SK-N-SH (cell line): ENCODE measurements at regions not wholly inside any gene's neighbourhood (a gene's known extent, or its start where the extent isn't known, plus 50 kb on each side); places are given as distances from the start of the nearest gene placed in this dataset.

Source experiments
- CTCF ChIA-PET: fragments of 300-600, 350-600 bp; formaldehyde crosslinking; extraction: SDS; loops from one replicate; lab custom pipeline; 2021; lab: Yijun Ruan, JAX
- POLR2A ChIA-PET: fragments of 350-600 bp; sonication (Branson Sonifier 250); formaldehyde crosslinking; extraction: SDS; loops from one replicate; lab custom pipeline; 2020; ENCODE audit warnings: antibody characterized with exemption, inconsistent platforms; lab: Yijun Ruan, JAX
- DNase-seq: peaks from one replicate; pipeline ENCODE4 v3.0.0; 2012
- H2AFZ ChIP-seq: fragments of 200-600 bp; sonication (generic); 2 replicates; pipeline ENCODE4 v1.8.1; 2016; ENCODE audit warnings: antibody characterized with exemption, mild to moderate bottlenecking, low read depth
- H3F3A ChIP-seq: fragments of 200-600 bp; sonication (generic); replicated peaks from 2 replicates; pipeline ENCODE3; 2016; ENCODE audit warnings: antibody characterized with exemption, mild to moderate bottlenecking; ENCODE audit not compliant: insufficient read depth
- H3K27ac ChIP-seq, 2 experiments: fragments of 200-500 bp in 1 of 2; fragments of 200-600 bp in 1 of 2; sonication (Bioruptor generic) in 1 of 2; sonication (generic), shearing (Covaris generic) in 1 of 2; 2 replicates each; pipeline versions ENCODE4 v1.5.1 to v1.6.1; 2014 to 2016; ENCODE audit warnings: low read depth in 2 of 2, inconsistent platforms in 1 of 2, low read length in 1 of 2, mild to moderate bottlenecking in 1 of 2, mixed read lengths in 1 of 2
- H3K27me3 ChIP-seq: fragments of 200-600 bp; sonication (generic), shearing (Covaris generic); 2 replicates; pipeline ENCODE4 v1.6.1; 2016; ENCODE audit warnings: mixed run types; ENCODE audit not compliant: insufficient read depth
- H3K36me3 ChIP-seq, 2 experiments: fragments of 200-500 bp in 1 of 2; fragments of 200-600 bp in 1 of 2; sonication (Bioruptor generic) in 1 of 2; sonication (generic) in 1 of 2; replicated peaks in 1 of 2; 2 replicates each; pipeline versions ENCODE3 to v1.5.1; 2014 to 2016; ENCODE audit warnings: low read length in 1 of 2, mild to moderate bottlenecking in 1 of 2; ENCODE audit not compliant: insufficient read depth in 2 of 2, control insufficient read depth in 1 of 2
- H3K4me1 ChIP-seq, 2 experiments: fragments of 200-500 bp in 1 of 2; fragments of 200-600 bp in 1 of 2; sonication (Bioruptor generic) in 1 of 2; sonication (generic), shearing (Covaris generic) in 1 of 2; 2 replicates each; pipeline versions ENCODE4 v1.5.1 to v1.6.1; 2014 to 2016; ENCODE audit warnings: low read depth in 1 of 2, low read length in 1 of 2, mixed run types in 1 of 2; ENCODE audit not compliant: insufficient read depth in 2 of 2, control insufficient read depth in 1 of 2
- H3K4me2 ChIP-seq: fragments of 200-600 bp; sonication (generic), shearing (Covaris generic); 2 replicates; pipeline ENCODE4 v1.6.1; 2017; ENCODE audit warnings: mixed run types
- H3K4me3 ChIP-seq, 2 experiments: fragments of 200-500 bp in 1 of 2; fragments of 200-600 bp in 1 of 2; sonication (Bioruptor generic) in 1 of 2; sonication (generic), shearing (Covaris generic) in 1 of 2; 2 replicates each; pipeline versions ENCODE4 v1.5.1 to v1.8.1; 2014 to 2016; ENCODE audit warnings: low read depth in 2 of 2, inconsistent platforms in 1 of 2, low read length in 1 of 2, mild to moderate bottlenecking in 1 of 2, mixed read lengths in 1 of 2, moderate library complexity in 1 of 2
- H3K79me2 ChIP-seq: fragments of 200-600 bp; sonication (generic); 2 replicates; pipeline ENCODE4 v1.8.1; 2017; ENCODE audit warnings: mild to moderate bottlenecking; ENCODE audit not compliant: insufficient read depth
- H3K9ac ChIP-seq: fragments of 200-600 bp; sonication (generic); 2 replicates; pipeline ENCODE4 v1.6.1; 2017; ENCODE audit warnings: mixed run types
- H3K9me2 ChIP-seq: fragments of 200-600 bp; sonication (generic); 2 replicates; pipeline ENCODE4 v1.6.1; 2017; ENCODE audit warnings: mixed run types
- H3K9me3 ChIP-seq: fragments of 200-600 bp; sonication (generic); 2 replicates; pipeline ENCODE4 v1.6.1; 2017; ENCODE audit warnings: mixed run types, mild to moderate bottlenecking, moderate library complexity
- H4K20me1 ChIP-seq: fragments of 200-600 bp; sonication (generic); 2 replicates; pipeline ENCODE4 v1.6.1; 2017; ENCODE audit warnings: mild to moderate bottlenecking, mixed run types; ENCODE audit not compliant: insufficient read depth
- CHD2 ChIP-seq: fragments of 150-350 bp; IDR thresholded peaks from 2 replicates; pipeline ENCODE4 v1.6.1; 2018; ENCODE audit warnings: low read length; ENCODE audit not compliant: partially characterized antibody
- CTCF ChIP-seq: fragments of 200-600 bp; sonication (generic); IDR thresholded peaks from 2 replicates; pipeline ENCODE4 v1.6.1; 2017; ENCODE audit warnings: antibody characterized with exemption, mild to moderate bottlenecking, moderate library complexity
- ELF1 ChIP-seq: IDR thresholded peaks from 2 replicates; pipeline ENCODE4 v1.4.0; 2012
- EP300 ChIP-seq, 2 experiments: IDR thresholded peaks; 2 replicates each; pipeline versions ENCODE4 v1.4.0 to v1.6.1; 2012; ENCODE audit warnings: borderline replicate concordance in 1 of 2, low read depth in 1 of 2, low read length in 1 of 2
- EZH2phosphoT487 ChIP-seq: fragments of 200-600 bp; sonication (generic); IDR thresholded peaks from 2 replicates; pipeline ENCODE4 v1.6.1; 2017; ENCODE audit warnings: low read depth, mixed run types, mild to moderate bottlenecking, antibody characterized with exemption, moderate library complexity, borderline replicate concordance
- FOSL2 ChIP-seq: IDR thresholded peaks from 2 replicates; pipeline ENCODE4 v1.4.0; 2012; ENCODE audit warnings: low read depth, mild to moderate bottlenecking, moderate library complexity, borderline replicate concordance
- FOXM1 ChIP-seq: IDR thresholded peaks from 2 replicates; pipeline ENCODE4 v1.4.0; 2012; ENCODE audit warnings: low read depth, mild to moderate bottlenecking
- GABPA ChIP-seq: IDR thresholded peaks from 2 replicates; pipeline ENCODE4 v1.4.0; 2012; ENCODE audit warnings: low read depth, mild to moderate bottlenecking
- JUND ChIP-seq: IDR thresholded peaks from 2 replicates; pipeline ENCODE4 v1.4.0; 2012
- MAX ChIP-seq: IDR thresholded peaks from 2 replicates; pipeline ENCODE4 v1.4.0; 2012; ENCODE audit warnings: low read depth
- MEF2A ChIP-seq: IDR thresholded peaks from 2 replicates; pipeline ENCODE4 v1.4.0; 2012; ENCODE audit warnings: low read depth, borderline replicate concordance
- MXI1 ChIP-seq: IDR thresholded peaks from 2 replicates; pipeline ENCODE4 v1.6.1; 2012; ENCODE audit warnings: mild to moderate bottlenecking, low read depth, low read length, improper control_type of control experiment
- NFIC ChIP-seq: IDR thresholded peaks from 2 replicates; pipeline ENCODE4 v1.4.0; 2012; ENCODE audit warnings: borderline replicate concordance
- PBX3 ChIP-seq: IDR thresholded peaks from 2 replicates; pipeline ENCODE4; 2012
- POLR2AphosphoS5 ChIP-seq: IDR thresholded peaks from 2 replicates; pipeline ENCODE4 v1.6.1; 2012; ENCODE audit warnings: low read depth, low read length
- RAD21 ChIP-seq: IDR thresholded peaks from 2 replicates; pipeline ENCODE4 v1.6.1; 2012; ENCODE audit warnings: mild to moderate bottlenecking, low read length
- RCOR1 ChIP-seq: fragments of 150-350 bp; IDR thresholded peaks from 2 replicates; pipeline ENCODE4 v1.6.1; 2017; ENCODE audit warnings: antibody characterized with exemption, low read length
- RXRA ChIP-seq: IDR thresholded peaks from 2 replicates; pipeline ENCODE4 v1.4.0; 2012; ENCODE audit warnings: low read depth, mild to moderate bottlenecking, borderline replicate concordance
- SIN3A ChIP-seq: IDR thresholded peaks from 2 replicates; pipeline ENCODE4 v1.6.1; 2012; ENCODE audit warnings: low read depth, mild to moderate bottlenecking, low read length, moderate library complexity, borderline replicate concordance
- TCF12 ChIP-seq: IDR thresholded peaks from 2 replicates; pipeline ENCODE4 v1.4.0; 2012
- YY1 ChIP-seq: IDR thresholded peaks from 2 replicates; pipeline ENCODE4 v1.4.0; 2012; ENCODE audit warnings: low read depth, mild to moderate bottlenecking
- ZBTB33 ChIP-seq: IDR thresholded peaks from 2 replicates; pipeline ENCODE4 v1.4.0; 2012; ENCODE audit warnings: low read depth, borderline replicate concordance
- WGBS: methylation state at CpG from one replicate; pipeline ENCODE4 v1.1.6; 2017; ENCODE audit warnings: low lambda C conversion rate; 5-methylcytosine and 5-hydroxymethylcytosine counted together

GRCh38 chr18:55048892-55049291 lies 89.6 kb upstream of the CCDC68 start:
- H3K4me2 ChIP-seq: no peak overlapping the region
- no peaks in the 10 kb centered on the region for H3K27me3 ChIP-seq
- DNase-seq: no peak
- no peaks in the 10 kb centered on the region for H4K20me1 ChIP-seq
- 52% methylated on average over 3 of the region's 3 CpGs for WGBS
- H3K9me3 ChIP-seq: no peaks in the 10 kb centered on the region
- peaks cover 4% of the 10 kb centered on the region for H3F3A ChIP-seq
- H3K36me3 ChIP-seq: no peaks in the 10 kb centered on the region
- H2AFZ ChIP-seq: no peak overlapping the region
- no peak overlapping the region for H3K4me3 ChIP-seq
- H3K79me2 ChIP-seq: no peaks in the 10 kb centered on the region
- H3K4me1 ChIP-seq: no peaks in the 10 kb centered on the region
- ChIA-PET POLR2A (no interaction called here), CTCF (no interaction called here)
- no peak overlapping the region for H3K9ac ChIP-seq
- H3K9me2 ChIP-seq: no peaks in the 10 kb centered on the region
- peak; percentile 76; the same call in 1 of the 2 replicates for TF ChIP-seq JUND
- peak; percentile 22; the same call in 1 of the 2 replicates for TF ChIP-seq TCF12
- TF ChIP-seq EP300 (IDR thresholded peaks at IDR 0.05; ENCODE audit: borderline replicate concordance in 1 of 2, low read depth in 1 of 2, low read length in 1 of 2): 0 out of 4 replicates have a peak, but pooled peaks of 1 of the 2 experiments have one; percentile 32
- TF ChIP-seq SIN3A: no peak
- no peak for TF ChIP-seq FOXM1
- no peak for TF ChIP-seq ZBTB33
- TF ChIP-seq MEF2A: no peak
- peak; percentile 91 for TF ChIP-seq FOSL2
- TF ChIP-seq MXI1: no peak
- TF ChIP-seq MAX: peak; percentile 40; the same call in 1 of the 2 replicates
- peak; percentile 42; the same call in 1 of the 2 replicates for TF ChIP-seq PBX3
- TF ChIP-seq POLR2AphosphoS5: no peak
- no peak for TF ChIP-seq YY1
- peak overlapping the region in 1 of 2 experiments; percentile 51; a peak in 2 of 4 replicates for H3K27ac ChIP-seq

GRCh38 chr18:55047546-55047945 lies 88.3 kb upstream of the CCDC68 start:
- H3K79me2 ChIP-seq: no peaks in the 10 kb centered on the region
- H2AFZ ChIP-seq: no peak overlapping the region

More at GRCh38 chr18:55047546-55047945, 88.3 kb upstream of the CCDC68 start:
- Histone ChIP-seq H3K9me3 (no peaks in the 10 kb centered on the region), H3K36me3 (no peaks in the 10 kb centered on the region), H3K4me1 (no peaks in the 10 kb centered on the region), H3K4me2 (no peak overlapping the region), H3F3A (peaks cover 4% of the 10 kb centered on the region), H4K20me1 (no peaks in the 10 kb centered on the region), H3K4me3 (no peak overlapping the region), H3K9ac (no peak overlapping the region), H3K27me3 (no peaks in the 10 kb centered on the region)
- 82% methylated on average over 2 of the region's 2 CpGs for WGBS
- no peak for DNase-seq
- ChIA-PET CTCF (no interaction called here), POLR2A (no interaction called here)
- no peak for TF ChIP-seq MAX
- TF ChIP-seq ELF1: no peak
- no peak for TF ChIP-seq NFIC
- no peak for TF ChIP-seq RAD21
- TF ChIP-seq GABPA: no peak
- no peak for TF ChIP-seq CTCF
- TF ChIP-seq MXI1: no peak
- no peak for TF ChIP-seq EZH2phosphoT487
- TF ChIP-seq CHD2: no peak
- no peak for TF ChIP-seq RCOR1
- TF ChIP-seq MEF2A: no peak
- no peak for TF ChIP-seq RXRA
- TF ChIP-seq JUND: no peak
- TF ChIP-seq, all 33 proteins: peak for 0
- H3K27ac ChIP-seq: no peak overlapping the region
- no peaks in the 10 kb centered on the region for H3K9me2 ChIP-seq
